ENCODE measurements at regions not wholly inside any gene's neighbourhood (a gene's known extent, or its start where the extent isn't known, plus 50 kb on each side); places are given as distances from the start of the nearest gene placed in this dataset.
A peak's percentile ranks its signal among the peaks of the same experiment; 100 is the strongest.

- no peak for DNase-seq (ENCODE audit: low spot score)
- H3K27me3 ChIP-seq (ENCODE audit: control insufficient read depth in 4 of 4, insufficient read depth in 4 of 4, low read length in 3 of 4) = no peaks in the 10 kb centered on the region
- WGBS = 96% methylated on average over 2 of the region's 2 CpGs
- H3K27ac ChIP-seq (ENCODE audit: low read depth in 1 of 2, low read length in 2 of 2) = no peak overlapping the region
- peaks cover 0 to 12% (median 3%) of the 10 kb centered on the region in 4 donors for H3K4me1 ChIP-seq (ENCODE audit: control insufficient read depth in 4 of 4, insufficient read depth in 4 of 4, low read length in 3 of 4)
- H3K36me3 ChIP-seq (ENCODE audit: control insufficient read depth in 4 of 4, insufficient read depth in 3 of 4, low read depth in 1 of 4, low read length in 3 of 4) = no peaks in the 10 kb centered on the region
- TF ChIP-seq EGR1 (IDR thresholded peaks at IDR 0.05; ENCODE audit: low read depth in 2 of 2) = no peak
- TF ChIP-seq MAX (IDR thresholded peaks at IDR 0.05) = no peak
- no peak for TF ChIP-seq HNF4A (conservative IDR thresholded peaks at IDR 0.05)
- TF ChIP-seq HNF4G (IDR thresholded peaks at IDR 0.05) = no peak
- no peak for TF ChIP-seq JUND (IDR thresholded peaks at IDR 0.05)
- TF ChIP-seq CTCF (IDR thresholded peaks at IDR 0.05; ENCODE audit: low read depth, low read length, missing input control) = no peak
- no peak for TF ChIP-seq NR2F2 (IDR thresholded peaks at IDR 0.05)
- no peak for TF ChIP-seq SP1 (IDR thresholded peaks at IDR 0.05)
- no peak for TF ChIP-seq FOXA2 (IDR thresholded peaks at IDR 0.05)
- no peak for TF ChIP-seq YY1 (IDR thresholded peaks at IDR 0.05)
- no peak for TF ChIP-seq RXRA (IDR thresholded peaks at IDR 0.05)
- TF ChIP-seq ZBTB33 (IDR thresholded peaks at IDR 0.05) = no peak
- no peak for TF ChIP-seq TAF1 (conservative IDR thresholded peaks at IDR 0.05)
- TF ChIP-seq RAD21 (IDR thresholded peaks at IDR 0.05) = no peak
- H3K4me3 ChIP-seq (ENCODE audit: low read depth in 1 of 3, low read length in 3 of 3) = no peak overlapping the region
- H3K9me3 ChIP-seq (ENCODE audit: control insufficient read depth in 4 of 4, low read length in 3 of 4) = no peaks in the 10 kb centered on the region
- H3K9ac ChIP-seq (ENCODE audit: low read depth in 1 of 2, low read length in 2 of 2) = no peak overlapping the region
Observed at GRCh38 chr15:62903437-62903836, 139.1 kb upstream of the TPM1 start.

- WGBS = 89% methylated on average over 8 of the region's 8 CpGs
- H3K4me3 ChIP-seq (ENCODE audit: low read depth in 1 of 3, low read length in 3 of 3) = no peak overlapping the region
- H3K27me3 ChIP-seq (ENCODE audit: control insufficient read depth in 4 of 4, insufficient read depth in 4 of 4, low read length in 3 of 4) = no peaks in the 10 kb centered on the region
- no peak overlapping the region for H3K27ac ChIP-seq (ENCODE audit: low read depth in 1 of 2, low read length in 2 of 2)
- H3K9ac ChIP-seq (ENCODE audit: low read depth in 1 of 2, low read length in 2 of 2) = no peak overlapping the region
- no peak for DNase-seq (ENCODE audit: low spot score)
- H3K9me3 ChIP-seq (ENCODE audit: control insufficient read depth in 4 of 4, low read length in 3 of 4) = no peaks in the 10 kb centered on the region
- no peak for TF ChIP-seq TAF1 (conservative IDR thresholded peaks at IDR 0.05)
- TF ChIP-seq RAD21 (IDR thresholded peaks at IDR 0.05) = peak in 1 of 2 donors; percentile 86
- no peak for TF ChIP-seq SP1 (IDR thresholded peaks at IDR 0.05)
- peak; percentile 25 for TF ChIP-seq CTCF (IDR thresholded peaks at IDR 0.05; ENCODE audit: low read depth, low read length, missing input control)
- no peak for TF ChIP-seq ZBTB33 (IDR thresholded peaks at IDR 0.05)
- no peak for TF ChIP-seq MAX (IDR thresholded peaks at IDR 0.05)
- H3K4me1 ChIP-seq (ENCODE audit: control insufficient read depth in 4 of 4, insufficient read depth in 4 of 4, low read length in 3 of 4) = peaks cover 0 to 7% (median 2%) of the 10 kb centered on the region in 4 donors
- H3K36me3 ChIP-seq (ENCODE audit: control insufficient read depth in 4 of 4, insufficient read depth in 3 of 4, low read depth in 1 of 4, low read length in 3 of 4) = no peaks in the 10 kb centered on the region
Observed at GRCh38 chr15:62904041-62904910, 138.3 kb upstream of the TPM1 start.

Data from liver (tissue), 8 donors.